Activated CD4-positive, alpha-beta T cell treated with anti-CD3 and anti-CD28 coated beads, Interleukin-2, Interleukin-6, amounts not matched to agents 100 ng/mL and 50 ng/mL, durations not matched to agents 16 hours and 8 hours (primary cell): ENCODE measurements at regions not wholly inside any gene's neighbourhood (a gene's known extent, or its start where the extent isn't known, plus 50 kb on each side); places are given as distances from the start of the nearest gene placed in this dataset.

Experiments
- DNase-seq: peaks from one replicate; pipeline ENCODE4 v3.0.0-alpha.2; 2020

GRCh38 chr1:232473900-232474299, 156.0 kb downstream of the SIPA1L2 start:
- no peak for DNase-seq

GRCh38 chr1:232473324-232473723, 156.6 kb downstream of the SIPA1L2 start:
- no peak for DNase-seq

GRCh38 chr1:232472485-232473041, 157.4 kb downstream of the SIPA1L2 start:
- no peak for DNase-seq

GRCh38 chr1:232471250-232471649, 158.7 kb downstream of the SIPA1L2 start:
- peak; percentile 6 for DNase-seq

GRCh38 chr1:232470711-232471110, 159.2 kb downstream of the SIPA1L2 start:
- DNase-seq, result no peak

- DNase-seq, result no peak
Observed at GRCh38 chr1:232468249-232468648, 161.7 kb downstream of the SIPA1L2 start.

GRCh38 chr1:232467073-232467760, 162.7 kb downstream of the SIPA1L2 start:
- no peak for DNase-seq

GRCh38 chr1:232464325-232464724, 165.6 kb downstream of the SIPA1L2 start:
- no peak for DNase-seq

- no peak for DNase-seq
Observed at GRCh38 chr1:232463225-232463624, 166.7 kb downstream of the SIPA1L2 start.

- DNase-seq, result no peak
Observed at GRCh38 chr1:232462213-232462612, 167.7 kb downstream of the SIPA1L2 start.

GRCh38 chr1:232459826-232460225, 170.1 kb downstream of the SIPA1L2 start:
- no peak for DNase-seq

- DNase-seq, result peak; percentile 17
Observed at GRCh38 chr1:232459087-232459486, 170.8 kb downstream of the SIPA1L2 start.

GRCh38 chr1:232457595-232457994, 172.3 kb downstream of the SIPA1L2 start:
- peak; percentile 74 for DNase-seq

GRCh38 chr1:232456714-232457113, 173.2 kb downstream of the SIPA1L2 start:
- no peak for DNase-seq

GRCh38 chr1:232454227-232454886, 175.6 kb downstream of the SIPA1L2 start:
- DNase-seq, result no peak

GRCh38 chr1:232452736-232453440, 177.0 kb downstream of the SIPA1L2 start:
- DNase-seq, result no peak

GRCh38 chr1:232452117-232452516, 177.8 kb downstream of the SIPA1L2 start:
- no peak for DNase-seq

GRCh38 chr1:232451506-232451905, 178.4 kb downstream of the SIPA1L2 start:
- DNase-seq, result no peak

GRCh38 chr1:232450615-232451014, 179.3 kb downstream of the SIPA1L2 start:
- DNase-seq, result no peak

- no peak for DNase-seq
Observed at GRCh38 chr1:232447125-232447524, 182.8 kb downstream of the SIPA1L2 start.

GRCh38 chr1:232445361-232446106, 184.4 kb downstream of the SIPA1L2 start:
- no peak for DNase-seq

- no peak for DNase-seq
Observed at GRCh38 chr1:232443372-232443771, 186.6 kb downstream of the SIPA1L2 start.

- DNase-seq, result no peak
Observed at GRCh38 chr1:232441036-232441411, 188.9 kb downstream of the SIPA1L2 start.
